ENCODE measurements at regions not wholly inside any gene's neighbourhood (a gene's known extent, or its start where the extent isn't known, plus 50 kb on each side); places are given as distances from the start of the nearest gene placed in this dataset.

- no peak for TF ChIP-seq CTCF (conservative IDR thresholded peaks at IDR 0.05)
- TF ChIP-seq EZH2 (IDR thresholded peaks at IDR 0.05; ENCODE audit: low read depth) = no peak
Observed at GRCh38 chr14:76264384-76264783, 111.6 kb upstream of the ESRRB start.

All from PC-9 (cell line).